ENCODE measurements at regions not wholly inside any gene's neighbourhood (a gene's known extent, or its start where the extent isn't known, plus 50 kb on each side); places are given as distances from the start of the nearest gene placed in this dataset.

GRCh38 chr11:103651341-103651998 is 385.0 kb upstream of the DDI1 start:
- H3K27ac Mint-ChIP-seq = no peak overlapping the region

GRCh38 chr11:103652013-103652412 is 384.4 kb upstream of the DDI1 start:
- H3K9me3 Mint-ChIP-seq = peaks cover 4 to 9% (median 7%) of the 10 kb centered on the region in 3 donors
- H3K27me3 Mint-ChIP-seq = no peaks in the 10 kb centered on the region
- H3K36me3 Mint-ChIP-seq = peaks cover 1% of the 10 kb centered on the region
- peaks cover 24 to 27% (median 24%) of the 10 kb centered on the region in 3 donors for H3K4me1 Mint-ChIP-seq
- no peak overlapping the region for H3K4me3 Mint-ChIP-seq
- no peak overlapping the region for H3K27ac Mint-ChIP-seq

More at GRCh38 chr11:103651341-103651998, 385.0 kb upstream of the DDI1 start:
- Mint-ChIP-seq H3K36me3 (peaks cover 1% of the 10 kb centered on the region), H3K4me1 (peaks cover 24 to 27% (median 24%) of the 10 kb centered on the region in 3 donors), H3K4me3 (peak overlapping the region in 1 of 4 donors; percentile 14), H3K27me3 (no peaks in the 10 kb centered on the region), H3K9me3 (peaks cover 4 to 9% (median 7%) of the 10 kb centered on the region in 3 donors)

GRCh38 chr11:103656382-103656781 is 380.1 kb upstream of the DDI1 start:
- H3K36me3 Mint-ChIP-seq = no peaks in the 10 kb centered on the region
- peaks cover 0 to 2% (median 2%) of the 10 kb centered on the region in 3 donors for H3K4me1 Mint-ChIP-seq
- H3K27ac Mint-ChIP-seq = peak overlapping the region in 1 of 3 donors; percentile 39
- no peaks in the 10 kb centered on the region for H3K27me3 Mint-ChIP-seq
- no peak overlapping the region for H3K4me3 Mint-ChIP-seq
- peaks cover 0 to 9% (median 7%) of the 10 kb centered on the region in 3 donors for H3K9me3 Mint-ChIP-seq

- no peaks in the 10 kb centered on the region for H3K9me3 Mint-ChIP-seq
- H3K4me3 Mint-ChIP-seq = no peak overlapping the region
- no peak overlapping the region for H3K27ac Mint-ChIP-seq
- peaks cover 10 to 18% (median 12%) of the 10 kb centered on the region in 3 donors for H3K4me1 Mint-ChIP-seq
- no peaks in the 10 kb centered on the region for H3K27me3 Mint-ChIP-seq
- no peaks in the 10 kb centered on the region for H3K36me3 Mint-ChIP-seq
These were observed 377.2 kb upstream of the DDI1 start for GRCh38 chr11:103659206-103659618.

- H3K4me1 Mint-ChIP-seq = peaks cover 10 to 18% (median 12%) of the 10 kb centered on the region in 3 donors
- no peaks in the 10 kb centered on the region for H3K9me3 Mint-ChIP-seq
- no peak overlapping the region for H3K4me3 Mint-ChIP-seq
- H3K27ac Mint-ChIP-seq = no peak overlapping the region
- H3K36me3 Mint-ChIP-seq = no peaks in the 10 kb centered on the region
- H3K27me3 Mint-ChIP-seq = no peaks in the 10 kb centered on the region
These were observed 376.7 kb upstream of the DDI1 start for GRCh38 chr11:103659743-103660142.

- H3K36me3 Mint-ChIP-seq = no peaks in the 10 kb centered on the region
- H3K27ac Mint-ChIP-seq = no peak overlapping the region
- peaks cover 10 to 18% (median 12%) of the 10 kb centered on the region in 3 donors for H3K4me1 Mint-ChIP-seq
- H3K9me3 Mint-ChIP-seq = no peaks in the 10 kb centered on the region
- H3K27me3 Mint-ChIP-seq = no peaks in the 10 kb centered on the region
- H3K4me3 Mint-ChIP-seq = no peak overlapping the region
These were observed 375.3 kb upstream of the DDI1 start for GRCh38 chr11:103661185-103661584.

- H3K9me3 Mint-ChIP-seq = no peaks in the 10 kb centered on the region
- H3K4me1 Mint-ChIP-seq = peaks cover 10 to 18% (median 12%) of the 10 kb centered on the region in 3 donors
- H3K36me3 Mint-ChIP-seq = no peaks in the 10 kb centered on the region
- H3K27ac Mint-ChIP-seq = no peak overlapping the region
- no peaks in the 10 kb centered on the region for H3K27me3 Mint-ChIP-seq
- no peak overlapping the region for H3K4me3 Mint-ChIP-seq
These were observed 374.4 kb upstream of the DDI1 start for GRCh38 chr11:103661991-103662390.

- H3K9me3 Mint-ChIP-seq = no peaks in the 10 kb centered on the region
- H3K36me3 Mint-ChIP-seq = no peaks in the 10 kb centered on the region
- H3K27ac Mint-ChIP-seq = peak overlapping the region in 1 of 3 donors; percentile 83
- H3K27me3 Mint-ChIP-seq = no peaks in the 10 kb centered on the region
- peaks cover 10 to 18% (median 12%) of the 10 kb centered on the region in 3 donors for H3K4me1 Mint-ChIP-seq
- peak overlapping the region in 2 of 4 donors; percentile 5 to 30 for H3K4me3 Mint-ChIP-seq
These were observed 373.6 kb upstream of the DDI1 start for GRCh38 chr11:103662880-103663279.

- Mint-ChIP-seq H3K9me3 (no peaks in the 10 kb centered on the region), H3K27me3 (peaks cover 1% of the 10 kb centered on the region), H3K4me3 (no peak overlapping the region), H3K4me1 (peaks cover 0 to under 1% (median 0%) of the 10 kb centered on the region in 3 donors), H3K27ac (no peak overlapping the region), H3K36me3 (no peaks in the 10 kb centered on the region)
These were observed 367.6 kb upstream of the DDI1 start for GRCh38 chr11:103668859-103669258.

- Mint-ChIP-seq H3K4me3 (no peak overlapping the region), H3K9me3 (no peaks in the 10 kb centered on the region), H3K36me3 (peaks cover 2% of the 10 kb centered on the region), H3K4me1 (no peaks in the 10 kb centered on the region), H3K27me3 (peaks cover 1% of the 10 kb centered on the region), H3K27ac (no peak overlapping the region)
These were observed 365.2 kb upstream of the DDI1 start for GRCh38 chr11:103671143-103671651.

GRCh38 chr11:103673773-103674172 is 362.7 kb upstream of the DDI1 start:
- H3K9me3 Mint-ChIP-seq = no peaks in the 10 kb centered on the region
- peaks cover 2% of the 10 kb centered on the region for H3K36me3 Mint-ChIP-seq
- no peak overlapping the region for H3K27ac Mint-ChIP-seq
- H3K4me3 Mint-ChIP-seq = no peak overlapping the region
- H3K4me1 Mint-ChIP-seq = no peaks in the 10 kb centered on the region
- H3K27me3 Mint-ChIP-seq = peaks cover 3% of the 10 kb centered on the region

GRCh38 chr11:103676413-103676812 is 360.0 kb upstream of the DDI1 start:
- no peak overlapping the region for H3K4me3 Mint-ChIP-seq
- H3K27ac Mint-ChIP-seq = no peak overlapping the region
- H3K9me3 Mint-ChIP-seq = no peaks in the 10 kb centered on the region
- H3K27me3 Mint-ChIP-seq = peaks cover 3% of the 10 kb centered on the region
- no peaks in the 10 kb centered on the region for H3K4me1 Mint-ChIP-seq
- H3K36me3 Mint-ChIP-seq = peaks cover 2% of the 10 kb centered on the region

GRCh38 chr11:103680826-103681225 is 355.6 kb upstream of the DDI1 start:
- Mint-ChIP-seq H3K27ac (no peak overlapping the region), H3K9me3 (no peaks in the 10 kb centered on the region), H3K27me3 (peaks cover 2% of the 10 kb centered on the region), H3K4me1 (peaks cover 0 to 4% (median 0%) of the 10 kb centered on the region in 3 donors), H3K36me3 (peaks cover 2% of the 10 kb centered on the region), H3K4me3 (no peak overlapping the region)

GRCh38 chr11:103681855-103682254 is 354.6 kb upstream of the DDI1 start:
- Mint-ChIP-seq H3K27me3 (peaks cover 2% of the 10 kb centered on the region), H3K27ac (no peak overlapping the region), H3K36me3 (no peaks in the 10 kb centered on the region), H3K4me3 (no peak overlapping the region), H3K9me3 (no peaks in the 10 kb centered on the region), H3K4me1 (peaks cover 0 to 4% (median 0%) of the 10 kb centered on the region in 3 donors)

GRCh38 chr11:103682318-103683184 is 353.9 kb upstream of the DDI1 start:
- Mint-ChIP-seq H3K4me1 (peaks cover 0 to 4% (median 0%) of the 10 kb centered on the region in 3 donors), H3K4me3 (no peak overlapping the region), H3K27ac (no peak overlapping the region), H3K9me3 (no peaks in the 10 kb centered on the region), H3K27me3 (no peaks in the 10 kb centered on the region), H3K36me3 (no peaks in the 10 kb centered on the region)
